ENCODE measurements at regions not wholly inside any gene's neighbourhood (a gene's known extent, or its start where the extent isn't known, plus 50 kb on each side); places are given as distances from the start of the nearest gene placed in this dataset.

DNA sequence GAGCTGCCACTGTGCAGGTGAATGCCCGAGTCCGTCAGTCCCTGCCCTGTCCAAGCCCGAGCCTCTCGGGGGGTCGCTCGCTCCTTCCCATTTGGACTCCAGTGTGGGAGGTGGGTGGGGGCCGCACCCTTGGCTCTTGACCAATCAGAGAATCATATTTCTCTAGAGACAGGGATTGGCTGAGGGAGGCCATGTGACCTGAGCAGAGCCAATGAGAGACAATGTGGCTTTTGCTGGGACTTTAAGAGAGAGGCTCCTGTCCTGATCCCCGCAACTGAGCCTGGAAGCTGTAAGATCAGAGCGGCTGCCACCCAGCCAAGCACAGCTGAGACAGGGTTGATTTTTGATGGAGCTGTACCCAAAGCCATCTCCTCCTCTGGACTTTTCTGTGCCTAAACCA, 199.3 kb downstream of the TFAP2C start:
- Histone ChIP-seq H3K4me1 (ENCODE audit: insufficient read depth) (peaks cover 20% of the 10 kb centered on the region), H3K27ac (no peak overlapping the region), H3K9me3 (ENCODE audit: low read depth) (no peaks in the 10 kb centered on the region), H3K9me2 (replicated peaks; ENCODE audit: insufficient read depth) (no peaks in the 10 kb centered on the region), H3K4me2 (no peak overlapping the region), H3K4me3 (no peak overlapping the region), H3K36me3 (replicated peaks; ENCODE audit: insufficient read depth, low read depth) (no peaks in the 10 kb centered on the region), H2AFZ (no peak overlapping the region), H3K27me3 (peaks cover 20% of the 10 kb centered on the region), H3K79me2 (no peaks in the 10 kb centered on the region), H4K20me1 (ENCODE audit: insufficient read depth, poor library complexity, severe bottlenecking) (no peaks in the 10 kb centered on the region)
- TF ChIP-seq EZH2phosphoT487 (IDR thresholded peaks at IDR 0.05; ENCODE audit: low read depth, severe bottlenecking, unreplicated experiment), result no peak
- TF ChIP-seq EZH2 (IDR thresholded peaks at IDR 0.05; ENCODE audit: borderline replicate concordance), result no peak
- TF ChIP-seq CTCF (IDR thresholded peaks at IDR 0.05; ENCODE audit: poor library complexity), result no peak
- whole genome bisulfite sequencing (ENCODE audit: low lambda C conversion rate, missing lambda C conversion rate), result 98% methylated on average over 9 of the region's 9 CpGs
- DNase-seq (ENCODE audit: low spot score), result no peak

GRCh38 chr20:56829788-56830385, 200.8 kb downstream of the TFAP2C start:
- no peaks in the 10 kb centered on the region for H3K9me2 ChIP-seq (replicated peaks; ENCODE audit: insufficient read depth)
- WGBS (ENCODE audit: low lambda C conversion rate, missing lambda C conversion rate), result 32% methylated on average over 14 of the region's 17 CpGs
- peak overlapping the region; percentile 41 for H3K4me2 ChIP-seq
- H3K27me3 ChIP-seq, result peaks cover 20% of the 10 kb centered on the region
- no peak overlapping the region for H3K27ac ChIP-seq
- no peak overlapping the region for H3K4me3 ChIP-seq
- no peak overlapping the region for H2AFZ ChIP-seq
- no peaks in the 10 kb centered on the region for H3K36me3 ChIP-seq (replicated peaks; ENCODE audit: insufficient read depth, low read depth)
- H3K4me1 ChIP-seq (ENCODE audit: insufficient read depth), result peaks cover 20% of the 10 kb centered on the region
- no peaks in the 10 kb centered on the region for H3K79me2 ChIP-seq
- peak; percentile 27 for DNase-seq (ENCODE audit: low spot score)
- TF ChIP-seq CTCF (IDR thresholded peaks at IDR 0.05; ENCODE audit: poor library complexity) (no peak), EZH2 (IDR thresholded peaks at IDR 0.05; ENCODE audit: borderline replicate concordance) (no peak), EZH2phosphoT487 (IDR thresholded peaks at IDR 0.05; ENCODE audit: low read depth, severe bottlenecking, unreplicated experiment) (no peak)
- H3K9me3 ChIP-seq (ENCODE audit: low read depth), result no peaks in the 10 kb centered on the region
- H4K20me1 ChIP-seq (ENCODE audit: insufficient read depth, poor library complexity, severe bottlenecking), result no peaks in the 10 kb centered on the region

DNA sequence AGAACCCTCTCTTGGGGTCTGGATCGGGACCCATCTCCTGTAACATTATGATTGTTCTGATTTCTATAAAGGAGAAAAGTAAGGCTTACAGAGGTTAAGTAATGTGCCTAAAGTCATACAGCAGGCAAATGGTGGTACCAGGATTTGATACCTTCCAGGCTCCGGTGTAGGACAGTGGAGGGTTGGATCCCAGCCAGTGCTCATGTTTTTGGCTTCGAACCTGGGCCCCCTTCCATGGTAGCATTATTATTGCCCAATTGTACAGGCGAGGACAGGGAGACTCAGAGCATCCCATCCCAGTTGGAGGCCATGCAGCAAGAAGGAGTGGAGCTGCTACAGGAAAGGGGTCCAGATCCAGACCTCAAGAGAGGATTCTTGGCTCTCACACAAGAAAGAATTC, 202.7 kb downstream of the TFAP2C start:
- TF ChIP-seq CTCF (IDR thresholded peaks at IDR 0.05; ENCODE audit: poor library complexity) (no peak), EZH2 (IDR thresholded peaks at IDR 0.05; ENCODE audit: borderline replicate concordance) (no peak), EZH2phosphoT487 (IDR thresholded peaks at IDR 0.05; ENCODE audit: low read depth, severe bottlenecking, unreplicated experiment) (no peak)
- H3K36me3 ChIP-seq (replicated peaks; ENCODE audit: insufficient read depth, low read depth), result no peaks in the 10 kb centered on the region
- no peaks in the 10 kb centered on the region for H4K20me1 ChIP-seq (ENCODE audit: insufficient read depth, poor library complexity, severe bottlenecking)
- peaks cover 12% of the 10 kb centered on the region for H3K4me1 ChIP-seq (ENCODE audit: insufficient read depth)
- H3K79me2 ChIP-seq, result no peaks in the 10 kb centered on the region
- no peak overlapping the region for H3K4me2 ChIP-seq
- H3K9me2 ChIP-seq (replicated peaks; ENCODE audit: insufficient read depth), result no peaks in the 10 kb centered on the region
- no peak overlapping the region for H3K4me3 ChIP-seq
- no peak overlapping the region for H2AFZ ChIP-seq
- H3K9me3 ChIP-seq (ENCODE audit: low read depth), result no peaks in the 10 kb centered on the region
- DNase-seq (ENCODE audit: low spot score), result no peak
- WGBS (ENCODE audit: low lambda C conversion rate, missing lambda C conversion rate), result 96% methylated on average over 4 of the region's 4 CpGs
- H3K27me3 ChIP-seq, result peaks cover 20% of the 10 kb centered on the region
- no peak overlapping the region for H3K27ac ChIP-seq
